Osteoblast (primary cell): ENCODE measurements at regions not wholly inside any gene's neighbourhood (a gene's known extent, or its start where the extent isn't known, plus 50 kb on each side); places are given as distances from the start of the nearest gene placed in this dataset.
A peak's percentile ranks its signal among the peaks of the same experiment; 100 is the strongest.

Experiments used
- DNase-seq: peaks from one replicate; pipeline ENCODE4 v3.0.0; 2011; ENCODE audit warnings: low spot score, mixed read lengths; ENCODE audit not compliant: insufficient read length; ENCODE audit errors: missing footprints
- H2AFZ ChIP-seq: 2 replicates; pipeline ENCODE4 v1.6.0; 2011; ENCODE audit warnings: mild to moderate bottlenecking, low read length
- H3K27ac ChIP-seq: 2 replicates; pipeline ENCODE4 v1.5.1; 2011; ENCODE audit warnings: mild to moderate bottlenecking, low read depth, low read length, moderate library complexity
- H3K27me3 ChIP-seq: 2 replicates; pipeline ENCODE4 v1.6.0; 2012; ENCODE audit warnings: mild to moderate bottlenecking, control low read depth, inconsistent platforms, low read length, moderate library complexity; ENCODE audit not compliant: insufficient read depth
- H3K36me3 ChIP-seq: 2 replicates; pipeline ENCODE4 v1.5.1; 2011; ENCODE audit warnings: mild to moderate bottlenecking, low read length, control low read depth, moderate library complexity; ENCODE audit not compliant: insufficient read depth
- H3K4me1 ChIP-seq: 2 replicates; pipeline ENCODE4 v1.5.1; 2011; ENCODE audit warnings: mild to moderate bottlenecking, low read length, control low read depth, moderate library complexity; ENCODE audit not compliant: insufficient read depth
- H3K4me2 ChIP-seq: 2 replicates; pipeline ENCODE4 v1.6.0; 2011; ENCODE audit warnings: mild to moderate bottlenecking, low read length; ENCODE audit not compliant: insufficient read depth
- H3K4me3 ChIP-seq: fragments of 200-600 bp; sonication (generic); 3 replicates; pipeline ENCODE4 v1.5.1; 2012; ENCODE audit warnings: mild to moderate bottlenecking, low read length, inconsistent platforms; ENCODE audit not compliant: insufficient read depth
- H3K79me2 ChIP-seq: 2 replicates; pipeline ENCODE4 v1.6.0; 2012; ENCODE audit warnings: mild to moderate bottlenecking, low read length, control low read depth, inconsistent platforms; ENCODE audit not compliant: insufficient read depth
- H3K9me3 ChIP-seq: 2 replicates; pipeline ENCODE4 v1.5.1; 2011; ENCODE audit warnings: low read depth, low read length, control low read depth
- H4K20me1 ChIP-seq: 2 replicates; pipeline ENCODE4 v1.6.0; 2012; ENCODE audit warnings: mild to moderate bottlenecking, low read length, control low read depth; ENCODE audit not compliant: insufficient read depth
- TF ChIP-seq, protein P1 (sequence below): IDR thresholded peaks from 2 replicates; pipeline ENCODE4 v1.5.1; 2011; ENCODE audit warnings: mild to moderate bottlenecking, low read depth, low read length, moderate library complexity; ENCODE audit errors: extremely low read depth

DNA sequence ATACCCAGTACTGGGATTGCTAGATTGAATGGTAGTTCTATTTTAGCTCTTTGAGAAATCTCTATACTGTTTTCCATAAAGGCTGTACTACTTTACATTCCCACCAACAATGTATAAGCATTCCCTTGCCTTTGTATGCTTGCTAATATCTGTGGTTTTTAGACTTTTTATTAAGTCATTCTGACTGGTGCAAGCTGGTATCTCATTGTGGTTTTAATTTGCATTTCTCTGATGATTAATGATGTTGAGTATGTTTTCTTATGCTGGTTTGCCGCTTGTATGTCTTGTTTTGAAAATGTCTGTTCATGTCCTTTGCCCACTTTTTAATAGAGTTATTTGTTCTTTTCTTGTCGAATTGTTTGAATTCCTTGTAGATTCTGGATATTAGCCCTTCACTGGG, 512.7 kb upstream of the PAPPA start:
- H3K36me3 ChIP-seq = no peaks in the 10 kb centered on the region
- peak overlapping the region; percentile 60 for H3K27ac ChIP-seq
- TF ChIP-seq, protein P1, sequence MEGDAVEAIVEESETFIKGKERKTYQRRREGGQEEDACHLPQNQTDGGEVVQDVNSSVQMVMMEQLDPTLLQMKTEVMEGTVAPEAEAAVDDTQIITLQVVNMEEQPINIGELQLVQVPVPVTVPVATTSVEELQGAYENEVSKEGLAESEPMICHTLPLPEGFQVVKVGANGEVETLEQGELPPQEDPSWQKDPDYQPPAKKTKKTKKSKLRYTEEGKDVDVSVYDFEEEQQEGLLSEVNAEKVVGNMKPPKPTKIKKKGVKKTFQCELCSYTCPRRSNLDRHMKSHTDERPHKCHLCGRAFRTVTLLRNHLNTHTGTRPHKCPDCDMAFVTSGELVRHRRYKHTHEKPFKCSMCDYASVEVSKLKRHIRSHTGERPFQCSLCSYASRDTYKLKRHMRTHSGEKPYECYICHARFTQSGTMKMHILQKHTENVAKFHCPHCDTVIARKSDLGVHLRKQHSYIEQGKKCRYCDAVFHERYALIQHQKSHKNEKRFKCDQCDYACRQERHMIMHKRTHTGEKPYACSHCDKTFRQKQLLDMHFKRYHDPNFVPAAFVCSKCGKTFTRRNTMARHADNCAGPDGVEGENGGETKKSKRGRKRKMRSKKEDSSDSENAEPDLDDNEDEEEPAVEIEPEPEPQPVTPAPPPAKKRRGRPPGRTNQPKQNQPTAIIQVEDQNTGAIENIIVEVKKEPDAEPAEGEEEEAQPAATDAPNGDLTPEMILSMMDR = no peak
- DNase-seq = no peak
- no peak overlapping the region for H3K4me3 ChIP-seq
- peak overlapping the region; percentile 26 for H3K4me2 ChIP-seq
- no peak overlapping the region for H2AFZ ChIP-seq
- no peaks in the 10 kb centered on the region for H3K79me2 ChIP-seq
- no peaks in the 10 kb centered on the region for H3K27me3 ChIP-seq
- no peaks in the 10 kb centered on the region for H3K9me3 ChIP-seq
- H3K4me1 ChIP-seq = peaks cover 12% of the 10 kb centered on the region
- no peaks in the 10 kb centered on the region for H4K20me1 ChIP-seq

DNA sequence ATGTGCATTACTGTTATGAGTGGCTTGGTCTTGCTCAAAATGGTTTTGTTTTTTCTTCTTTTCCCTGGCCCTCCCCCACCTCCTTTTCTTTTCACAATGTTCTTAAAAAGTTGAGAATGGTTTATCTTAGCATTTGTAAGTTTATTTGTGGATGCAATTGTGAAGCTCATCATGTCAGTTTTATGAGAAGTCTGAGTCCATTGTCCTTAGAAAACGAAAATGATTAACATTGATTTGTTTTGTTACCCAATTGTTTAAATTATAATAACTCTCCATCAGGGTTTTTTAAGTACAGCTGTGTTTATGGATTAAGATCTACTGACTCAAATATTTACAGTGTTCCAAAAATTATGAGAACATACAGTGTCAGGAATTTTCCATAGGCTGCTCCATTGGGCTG, 511.3 kb upstream of the PAPPA start:
- no peaks in the 10 kb centered on the region for H3K27me3 ChIP-seq
- H2AFZ ChIP-seq = no peak overlapping the region
- DNase-seq = no peak
- no peak overlapping the region for H3K4me2 ChIP-seq
- no peaks in the 10 kb centered on the region for H3K79me2 ChIP-seq
- H3K4me1 ChIP-seq = peaks cover 12% of the 10 kb centered on the region
- H3K27ac ChIP-seq = no peak overlapping the region
- no peaks in the 10 kb centered on the region for H3K36me3 ChIP-seq
- TF ChIP-seq, protein P1 = no peak
- H4K20me1 ChIP-seq = no peaks in the 10 kb centered on the region
- no peak overlapping the region for H3K4me3 ChIP-seq
- H3K9me3 ChIP-seq = no peaks in the 10 kb centered on the region

DNA sequence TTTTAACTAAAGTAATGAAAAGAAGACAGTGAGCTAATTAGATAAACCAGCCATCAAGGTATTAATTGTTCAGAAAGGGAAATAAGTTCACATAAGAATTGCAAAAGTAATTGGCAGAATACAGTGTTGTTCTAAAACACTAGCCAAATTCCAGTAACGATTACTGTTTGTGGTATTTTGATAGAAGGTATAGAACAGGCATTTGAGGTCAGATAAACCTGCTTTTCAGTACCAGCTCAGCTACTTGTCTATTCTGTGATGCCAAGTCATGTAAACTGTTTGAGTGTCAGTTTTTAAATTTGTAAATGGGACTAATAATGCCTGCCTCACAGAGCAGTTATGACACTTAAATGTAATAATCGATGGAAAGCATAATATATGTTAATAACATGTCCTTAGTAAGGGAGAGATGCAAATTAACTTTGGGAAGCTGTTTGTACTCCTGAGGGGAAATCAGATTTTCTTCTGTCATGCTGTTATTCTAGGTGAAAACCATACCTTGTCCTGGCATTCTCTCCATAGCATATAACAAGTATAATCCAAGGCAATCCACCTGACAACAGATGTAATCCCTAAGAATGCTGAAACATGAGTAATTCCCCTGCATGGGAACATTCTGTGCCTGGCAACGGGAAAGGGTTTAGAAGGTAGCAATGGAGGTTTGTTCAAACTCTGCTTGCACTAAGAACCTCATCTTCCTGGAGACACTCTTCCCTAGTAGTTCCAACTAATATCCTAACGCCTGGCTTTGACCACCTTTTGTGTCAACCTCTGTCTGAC, 509.5 kb upstream of the PAPPA start:
- no peak overlapping the region for H3K4me2 ChIP-seq
- no peak overlapping the region for H3K27ac ChIP-seq
- TF ChIP-seq, protein P1 = no peak
- H3K79me2 ChIP-seq = no peaks in the 10 kb centered on the region
- no peaks in the 10 kb centered on the region for H3K9me3 ChIP-seq
- peaks cover 12% of the 10 kb centered on the region for H3K4me1 ChIP-seq
- H3K27me3 ChIP-seq = no peaks in the 10 kb centered on the region
- no peaks in the 10 kb centered on the region for H4K20me1 ChIP-seq
- no peak for DNase-seq
- no peak overlapping the region for H3K4me3 ChIP-seq
- no peaks in the 10 kb centered on the region for H3K36me3 ChIP-seq
- H2AFZ ChIP-seq = no peak overlapping the region

DNA sequence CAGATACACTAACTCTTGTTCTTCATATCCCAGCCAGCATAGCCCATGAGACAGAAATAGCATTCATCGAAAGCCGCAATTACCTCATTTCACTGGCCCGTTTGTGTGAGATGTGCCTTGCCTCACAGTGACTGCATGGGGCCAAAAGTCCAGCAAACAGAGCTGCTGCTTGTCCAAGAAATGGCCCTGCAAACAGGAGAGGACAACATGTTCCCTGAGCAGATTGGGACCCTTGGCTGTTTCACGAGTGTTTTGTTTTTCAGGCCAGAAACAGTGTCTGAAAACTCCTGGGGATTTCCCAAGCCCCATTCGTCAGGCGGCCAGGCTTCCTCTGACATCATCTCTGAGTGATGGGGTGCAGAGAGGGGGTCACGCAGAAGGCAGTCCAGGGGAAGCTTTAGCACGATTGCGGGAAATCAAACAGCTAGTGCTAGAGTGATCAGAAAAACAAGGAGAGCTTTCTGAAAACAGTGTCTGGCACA, 503.6 kb upstream of the PAPPA start:
- Histone ChIP-seq H3K4me3 (peak overlapping the region; percentile 16), H3K4me2 (peak overlapping the region; percentile 71), H2AFZ (peak overlapping the region; percentile 48)

More for the DNA sequence above, 503.6 kb upstream of the PAPPA start:
- DNase-seq = no peak
- Histone ChIP-seq H3K36me3 (no peaks in the 10 kb centered on the region), H3K79me2 (no peaks in the 10 kb centered on the region), H3K9me3 (no peaks in the 10 kb centered on the region), H4K20me1 (no peaks in the 10 kb centered on the region), H3K27ac (peak overlapping the region; percentile 96), H3K27me3 (no peaks in the 10 kb centered on the region), H3K4me1 (peaks cover 26% of the 10 kb centered on the region)
- TF ChIP-seq, protein P1 = no peak
